Liver (tissue), 8 donors: ENCODE measurements at regions not wholly inside any gene's neighbourhood (a gene's known extent, or its start where the extent isn't known, plus 50 kb on each side); places are given as distances from the start of the nearest gene placed in this dataset.
"Not testable (repeated sequence)": the region's sequence is repeated elsewhere in the genome, so short reads cannot be mapped to it uniquely, and the experiment has no call there.

Source experiments
- DNase-seq: peaks from one replicate; pipeline ENCODE4 v3.0.0-alpha.2; 2017; ENCODE audit warnings: low spot score
- H3K27ac ChIP-seq, 2 donors: one replicate each; pipeline ENCODE4 v1.7.0; 2013; ENCODE audit warnings: inconsistent platforms in 2 of 2, low read length in 2 of 2, control low read depth in 1 of 2, low read depth in 1 of 2, mild to moderate bottlenecking in 1 of 2
- H3K27me3 ChIP-seq, 4 donors: one replicate each; pipeline versions ENCODE4 v1.6.1 to v1.7.0; 2013; ENCODE audit warnings: low read length in 3 of 4, inconsistent platforms in 1 of 4, mild to moderate bottlenecking in 1 of 4, moderate library complexity in 1 of 4; ENCODE audit not compliant: control insufficient read depth in 4 of 4, insufficient read depth in 4 of 4
- H3K36me3 ChIP-seq, 4 donors: one replicate each; pipeline versions ENCODE4 v1.6.1 to v1.7.0; 2013; ENCODE audit warnings: low read length in 3 of 4, mild to moderate bottlenecking in 3 of 4, low read depth in 1 of 4, moderate library complexity in 1 of 4; ENCODE audit not compliant: control insufficient read depth in 4 of 4, insufficient read depth in 3 of 4
- H3K4me1 ChIP-seq, 4 donors: one replicate each; pipeline versions ENCODE4 v1.6.1 to v1.7.0; 2013; ENCODE audit warnings: low read length in 3 of 4, mild to moderate bottlenecking in 3 of 4, moderate library complexity in 1 of 4; ENCODE audit not compliant: control insufficient read depth in 4 of 4, insufficient read depth in 4 of 4
- H3K4me3 ChIP-seq, 3 donors: one replicate each; pipeline versions ENCODE4 v1.6.1 to v1.7.0; 2013; ENCODE audit warnings: low read length in 3 of 3, control low read depth in 1 of 3, low read depth in 1 of 3, mild to moderate bottlenecking in 1 of 3
- H3K9ac ChIP-seq, 2 donors: one replicate each; pipeline ENCODE4 v1.7.0; 2013; ENCODE audit warnings: low read length in 2 of 2, mild to moderate bottlenecking in 2 of 2, moderate library complexity in 2 of 2, control low read depth in 1 of 2, low read depth in 1 of 2
- H3K9me3 ChIP-seq, 4 donors: one replicate each; pipeline versions ENCODE4 v1.6.1 to v1.7.0; 2013; ENCODE audit warnings: low read length in 3 of 4; ENCODE audit not compliant: control insufficient read depth in 4 of 4
- ATF3 ChIP-seq: IDR thresholded peaks from 2 replicates; pipeline ENCODE4 v1.6.1; 2016; ENCODE audit warnings: antibody characterized with exemption
- CTCF ChIP-seq: fragments of 150-350 bp; IDR thresholded peaks from 2 replicates; pipeline ENCODE4 v1.5.1; 2017; ENCODE audit warnings: improper control_type of control experiment, low read depth, low read length; ENCODE audit not compliant: missing input control
- EGR1 ChIP-seq, 2 donors: IDR thresholded peaks; 2 replicates each; pipeline ENCODE4 v1.6.1; 2016 to 2018; ENCODE audit warnings: antibody characterized with exemption in 2 of 2, low read depth in 2 of 2
- FOXA1 ChIP-seq: IDR thresholded peaks from 2 replicates; pipeline ENCODE4 v1.6.1; 2016; ENCODE audit warnings: antibody characterized with exemption
- FOXA2 ChIP-seq: IDR thresholded peaks from 2 replicates; pipeline ENCODE4 v1.6.1; 2016; ENCODE audit warnings: antibody characterized with exemption
- HNF4A ChIP-seq, 2 donors: conservative IDR thresholded peaks; 2 replicates each; pipeline ENCODE4 v1.6.1; 2016; ENCODE audit warnings: antibody characterized with exemption in 2 of 2, mild to moderate bottlenecking in 2 of 2
- NR2F2 ChIP-seq: IDR thresholded peaks from 2 replicates; pipeline ENCODE4 v1.6.1; 2016; ENCODE audit warnings: antibody characterized with exemption
- RAD21 ChIP-seq, 2 donors: IDR thresholded peaks; 2 replicates each; pipeline ENCODE4 v1.6.1; 2016; ENCODE audit warnings: antibody characterized with exemption in 2 of 2, mild to moderate bottlenecking in 2 of 2
- RXRA ChIP-seq, 2 donors: IDR thresholded peaks; 2 replicates each; pipeline ENCODE4 v1.6.1; 2017 to 2018; ENCODE audit warnings: antibody characterized with exemption in 2 of 2, mild to moderate bottlenecking in 1 of 2
- ZBTB33 ChIP-seq: IDR thresholded peaks from 2 replicates; pipeline ENCODE4 v1.6.1; 2016; ENCODE audit warnings: antibody characterized with exemption
- WGBS: extraction: QIAGEN DNeasy Blood & Tissue Kit; methylation state at CpG from one replicate; pipeline ENCODE4 v1.1.7; 2013; 5-methylcytosine and 5-hydroxymethylcytosine counted together
- donor health status: healthy.
- donor health status: healthy.
- donor health status: healthy.
- donor health status: healthy.
- donor health status: healthy.

- H3K36me3 ChIP-seq = no peaks in the 10 kb centered on the region
- no peak for DNase-seq
- no peaks in the 10 kb centered on the region for H3K27me3 ChIP-seq
- peaks cover 0 to 8% (median 3%) of the 10 kb centered on the region in 4 donors for H3K9me3 ChIP-seq
- H3K27ac ChIP-seq = no peak overlapping the region
- TF ChIP-seq CTCF (no peak), RAD21 (IDR thresholded peaks at IDR 0.05) (no peak), NR2F2 (no peak), RXRA (IDR thresholded peaks at IDR 0.05) (no peak), FOXA2 (no peak), EGR1 (IDR thresholded peaks at IDR 0.05; ENCODE audit: low read depth in 2 of 2) (no peak)
- 93% methylated on average over 8 of the region's 8 CpGs for WGBS
- no peak overlapping the region for H3K4me3 ChIP-seq
- no peak overlapping the region for H3K9ac ChIP-seq
- H3K4me1 ChIP-seq = peaks cover 0 to under 1% (median 0%) of the 10 kb centered on the region in 4 donors
Measured at GRCh38 chr13:99757756-99758459, 213.7 kb downstream of the ZIC5 start.

GRCh38 chr13:99756281-99756680 lies 215.3 kb downstream of the ZIC5 start:
- DNase-seq = no peak
- WGBS = 98% methylated on average over 2 of the region's 2 CpGs
- H3K4me3 ChIP-seq = no peak overlapping the region

GRCh38 chr13:99754750-99755149 lies 216.8 kb downstream of the ZIC5 start:
- H3K4me3 ChIP-seq, H3K27ac ChIP-seq, H3K9me3 ChIP-seq, H3K36me3 ChIP-seq, H3K9ac ChIP-seq, H3K27me3 ChIP-seq, DNase-seq: not testable (repeated sequence)
- H3K4me1 ChIP-seq = peaks cover 0 to 20% (median 12%) of the 10 kb centered on the region in 4 donors
- 94% methylated on average over 18 of the region's 18 CpGs for WGBS

More at GRCh38 chr13:99756281-99756680, 215.3 kb downstream of the ZIC5 start:
- H3K9me3 ChIP-seq = peaks cover 0 to 8% (median 3%) of the 10 kb centered on the region in 4 donors
- H3K27ac ChIP-seq = no peak overlapping the region
- H3K4me1 ChIP-seq = peaks cover 0 to 16% (median 9%) of the 10 kb centered on the region in 4 donors
- H3K9ac ChIP-seq = no peak overlapping the region
- TF ChIP-seq EGR1 (IDR thresholded peaks at IDR 0.05; ENCODE audit: low read depth in 2 of 2) (no peak), ZBTB33 (no peak), FOXA1 (no peak), ATF3 (no peak), FOXA2 (no peak), NR2F2 (no peak), HNF4A (conservative IDR thresholded peaks at IDR 0.05) (no peak)
- no peaks in the 10 kb centered on the region for H3K27me3 ChIP-seq
- no peaks in the 10 kb centered on the region for H3K36me3 ChIP-seq
